Ovary (tissue), 3 donors: ENCODE measurements at regions not wholly inside any gene's neighbourhood (a gene's known extent, or its start where the extent isn't known, plus 50 kb on each side); places are given as distances from the start of the nearest gene placed in this dataset.

ENCODE experiments used
- EP300 ChIP-seq: sonication (generic); formaldehyde crosslinking; IDR thresholded peaks from one replicate; pipeline ENCODE4 v1.6.1; 2017; ENCODE audit warnings: antibody characterized with exemption
- TF ChIP-seq, protein P1 (sequence below), 3 donors: fragments of 450-650 bp in 2 of 3; fragments of 200-600 bp in 1 of 3; IDR thresholded peaks; one replicate each; pipeline versions ENCODE4 v1.5.1 to v1.8.0; 2016 to 2022; ENCODE audit warnings: antibody characterized with exemption in 3 of 3, mild to moderate bottlenecking in 1 of 3
- donor health status: DM: no; HTN: no; CAD: no.

DNA sequence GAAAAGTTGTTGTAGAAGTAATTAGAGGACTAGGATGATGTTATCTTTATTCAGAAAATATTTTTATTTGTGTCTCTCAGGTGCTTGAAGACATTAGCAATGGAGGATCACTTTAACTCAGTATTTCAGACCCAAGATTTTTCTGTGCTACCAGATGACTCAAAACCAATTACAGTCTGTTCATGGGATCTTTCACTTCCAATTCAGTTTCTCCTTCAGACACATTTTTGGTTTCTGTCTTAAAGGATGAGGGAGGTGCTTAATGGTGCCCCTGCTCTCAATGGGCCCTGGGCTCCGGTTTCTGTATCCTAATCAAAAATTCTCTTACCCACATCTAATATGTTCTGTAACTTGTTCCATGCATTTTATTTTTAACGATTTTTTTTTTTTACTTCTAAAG lies 53.7 kb upstream of the HDAC4 start:
- no peak for TF ChIP-seq EP300
- TF ChIP-seq, protein P1, sequence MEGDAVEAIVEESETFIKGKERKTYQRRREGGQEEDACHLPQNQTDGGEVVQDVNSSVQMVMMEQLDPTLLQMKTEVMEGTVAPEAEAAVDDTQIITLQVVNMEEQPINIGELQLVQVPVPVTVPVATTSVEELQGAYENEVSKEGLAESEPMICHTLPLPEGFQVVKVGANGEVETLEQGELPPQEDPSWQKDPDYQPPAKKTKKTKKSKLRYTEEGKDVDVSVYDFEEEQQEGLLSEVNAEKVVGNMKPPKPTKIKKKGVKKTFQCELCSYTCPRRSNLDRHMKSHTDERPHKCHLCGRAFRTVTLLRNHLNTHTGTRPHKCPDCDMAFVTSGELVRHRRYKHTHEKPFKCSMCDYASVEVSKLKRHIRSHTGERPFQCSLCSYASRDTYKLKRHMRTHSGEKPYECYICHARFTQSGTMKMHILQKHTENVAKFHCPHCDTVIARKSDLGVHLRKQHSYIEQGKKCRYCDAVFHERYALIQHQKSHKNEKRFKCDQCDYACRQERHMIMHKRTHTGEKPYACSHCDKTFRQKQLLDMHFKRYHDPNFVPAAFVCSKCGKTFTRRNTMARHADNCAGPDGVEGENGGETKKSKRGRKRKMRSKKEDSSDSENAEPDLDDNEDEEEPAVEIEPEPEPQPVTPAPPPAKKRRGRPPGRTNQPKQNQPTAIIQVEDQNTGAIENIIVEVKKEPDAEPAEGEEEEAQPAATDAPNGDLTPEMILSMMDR (IDR thresholded peaks at IDR 0.05): no peak
